ENCODE measurements at regions not wholly inside any gene's neighbourhood (a gene's known extent, or its start where the extent isn't known, plus 50 kb on each side); places are given as distances from the start of the nearest gene placed in this dataset.

GRCh38 chr16:86297866-86298757 lies 212.2 kb upstream of the FOXF1 start:
- DNase-seq (ENCODE audit: low spot score): no peak

- no peak for DNase-seq (ENCODE audit: low spot score)
Observed at GRCh38 chr16:86298758-86299134, 211.6 kb upstream of the FOXF1 start.

- DNase-seq (ENCODE audit: low spot score): no peak
Observed at GRCh38 chr16:86299882-86300610, 210.3 kb upstream of the FOXF1 start.

- no peak for DNase-seq (ENCODE audit: low spot score)
Observed at GRCh38 chr16:86300746-86301481, 209.4 kb upstream of the FOXF1 start.

DNA sequence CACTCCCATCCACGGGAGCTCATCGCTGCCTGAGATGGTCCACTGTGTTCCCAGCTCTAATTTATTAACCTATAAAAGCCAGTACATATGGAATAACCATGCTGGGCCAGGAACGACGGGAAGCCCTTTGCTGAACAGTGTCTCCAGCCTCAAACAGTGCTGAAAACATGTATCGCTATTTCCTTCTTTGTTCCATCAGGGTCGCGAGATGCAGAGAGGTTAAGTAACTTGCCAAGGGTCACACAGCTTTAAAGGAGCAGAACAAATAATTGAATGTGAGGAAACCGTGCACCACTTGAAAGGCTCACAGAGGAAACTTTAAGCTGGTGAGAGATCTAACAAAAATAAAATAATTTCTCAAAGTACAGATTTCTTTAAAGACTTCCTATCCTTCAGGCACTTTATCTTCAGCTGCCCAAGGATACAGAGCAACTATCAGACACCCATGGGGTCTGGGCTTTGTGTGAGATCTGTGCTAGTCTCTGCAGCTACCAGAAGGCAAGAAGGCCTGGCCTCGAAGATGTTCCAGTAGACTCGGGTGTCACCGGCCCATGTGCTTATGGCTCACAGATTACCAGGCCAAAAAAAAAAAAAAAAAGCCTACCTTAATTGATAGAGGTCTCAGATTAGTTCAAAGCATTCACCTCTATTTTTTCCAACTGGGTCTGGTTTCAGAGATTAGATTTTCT lies 207.8 kb upstream of the FOXF1 start:
- no peak for DNase-seq (ENCODE audit: low spot score)

DNA sequence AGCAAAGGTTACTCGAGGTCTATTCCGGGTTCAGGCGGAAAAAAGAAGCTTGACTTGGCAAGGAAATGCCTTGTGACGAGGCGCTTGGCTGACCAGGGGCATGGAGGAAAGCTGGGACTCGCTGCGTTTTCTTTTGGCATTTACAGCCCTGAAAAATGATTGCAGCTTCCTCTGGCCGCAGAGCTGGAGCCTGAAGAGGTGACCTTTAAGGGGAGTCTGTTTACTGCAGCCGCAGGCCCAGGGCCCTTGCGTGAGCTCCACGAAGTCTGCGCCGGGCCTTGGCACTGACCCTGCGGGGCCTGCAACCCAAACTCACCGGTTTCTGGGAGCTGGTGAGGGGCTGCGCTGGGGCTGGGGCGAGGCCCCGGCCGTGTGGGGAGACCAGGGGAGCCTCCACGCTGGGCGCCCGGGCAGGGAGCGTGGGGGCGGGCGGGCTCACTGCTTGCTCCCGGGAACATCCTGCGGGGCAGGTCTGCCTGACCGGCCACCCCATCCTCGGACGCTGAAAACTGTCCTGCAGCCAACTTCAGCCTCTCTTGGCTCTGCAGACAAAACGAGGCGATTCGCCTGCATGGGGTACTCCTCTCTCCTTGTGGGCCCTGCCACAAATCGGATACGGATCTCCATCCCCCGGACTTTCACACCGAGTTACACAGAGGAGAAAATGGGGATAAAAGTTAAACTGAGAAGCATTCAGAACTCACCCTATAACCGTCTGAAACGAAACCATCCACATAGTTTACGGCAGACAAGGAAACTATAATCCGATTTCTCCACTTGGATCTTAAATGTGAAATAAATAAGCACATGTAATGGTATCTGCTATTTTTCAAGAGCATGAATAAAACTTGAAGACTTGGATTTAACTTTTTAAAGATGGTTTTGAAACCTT lies 206.3 kb upstream of the FOXF1 start:
- no peak for DNase-seq (ENCODE audit: low spot score)

DNA sequence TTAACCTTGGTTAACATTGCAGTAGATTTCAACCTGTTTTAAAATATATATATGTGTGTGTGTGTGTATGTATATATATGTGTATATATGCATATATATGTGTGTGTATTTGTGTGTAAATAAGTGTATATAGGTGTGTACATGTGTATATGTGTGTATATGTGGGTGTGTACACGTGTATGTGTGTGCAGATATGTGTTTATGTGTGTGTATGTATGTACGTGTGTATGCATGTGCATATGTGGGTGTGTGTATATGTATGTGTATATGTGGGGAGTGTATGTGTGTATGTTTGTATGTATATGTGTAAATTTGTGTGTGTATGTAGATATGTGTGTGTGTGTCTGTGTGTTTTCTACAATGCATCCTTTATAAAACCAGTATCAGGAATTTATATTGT lies 205.5 kb upstream of the FOXF1 start:
- DNase-seq (ENCODE audit: low spot score): no peak

GRCh38 chr16:86305440-86305839 lies 204.9 kb upstream of the FOXF1 start:
- no peak for DNase-seq (ENCODE audit: low spot score)

DNA sequence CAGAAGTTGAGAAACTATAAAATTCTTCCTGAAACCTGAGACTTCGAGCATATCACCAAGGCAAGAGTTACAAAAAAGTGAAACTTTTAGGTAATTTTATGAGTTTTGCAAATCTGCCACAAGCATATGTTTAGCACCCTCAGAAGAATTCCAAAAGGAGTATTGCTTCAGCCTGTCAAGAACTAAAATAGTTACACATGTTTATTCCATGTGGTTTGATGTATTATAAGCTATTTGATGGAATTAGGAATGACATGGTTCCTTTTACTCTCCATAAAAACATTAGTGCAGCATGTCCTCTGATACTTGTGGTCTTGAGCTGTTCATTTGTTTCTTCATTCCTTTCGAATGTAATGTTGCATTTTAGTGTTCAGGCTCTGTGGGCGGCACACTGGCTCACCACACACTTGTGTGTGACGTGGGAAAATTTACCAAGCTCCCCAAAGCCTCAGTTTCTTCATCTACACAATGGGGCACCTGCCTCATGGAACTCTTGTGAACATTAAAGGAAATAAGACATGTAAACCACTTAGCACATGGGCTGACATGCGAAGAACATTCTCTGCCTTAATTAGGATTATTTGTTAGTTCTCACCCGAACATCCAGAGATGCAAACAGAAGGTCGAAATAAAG lies 204.2 kb upstream of the FOXF1 start:
- no peak for DNase-seq (ENCODE audit: low spot score)

- no peak for DNase-seq (ENCODE audit: low spot score)
Observed at GRCh38 chr16:86306811-86307513, 203.4 kb upstream of the FOXF1 start.

GRCh38 chr16:86307514-86307903 lies 202.8 kb upstream of the FOXF1 start:
- DNase-seq (ENCODE audit: low spot score): no peak

DNA sequence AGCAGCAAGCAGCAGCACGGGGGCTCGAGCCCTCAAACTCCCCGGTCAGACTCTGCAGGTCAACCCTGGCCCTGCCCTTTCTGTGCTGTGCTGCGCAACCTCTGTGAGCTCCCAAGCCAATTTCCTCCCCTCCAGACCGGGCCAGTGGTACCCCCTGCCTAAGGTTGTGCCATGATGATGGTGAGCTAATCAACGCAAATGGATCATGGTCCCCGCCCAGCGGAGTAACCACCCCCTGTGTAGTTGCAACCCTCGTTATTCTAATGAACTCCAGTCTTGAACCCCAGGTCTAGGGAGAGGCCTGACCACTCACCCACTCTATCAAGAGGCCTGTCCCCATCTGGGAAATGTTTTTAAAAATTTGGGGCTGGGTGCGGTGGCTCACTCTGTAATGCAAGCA lies 201.8 kb upstream of the FOXF1 start:
- no peak for DNase-seq (ENCODE audit: low spot score)

GRCh38 chr16:86313631-86314030 lies 196.7 kb upstream of the FOXF1 start:
- no peak for DNase-seq (ENCODE audit: low spot score)

DNA sequence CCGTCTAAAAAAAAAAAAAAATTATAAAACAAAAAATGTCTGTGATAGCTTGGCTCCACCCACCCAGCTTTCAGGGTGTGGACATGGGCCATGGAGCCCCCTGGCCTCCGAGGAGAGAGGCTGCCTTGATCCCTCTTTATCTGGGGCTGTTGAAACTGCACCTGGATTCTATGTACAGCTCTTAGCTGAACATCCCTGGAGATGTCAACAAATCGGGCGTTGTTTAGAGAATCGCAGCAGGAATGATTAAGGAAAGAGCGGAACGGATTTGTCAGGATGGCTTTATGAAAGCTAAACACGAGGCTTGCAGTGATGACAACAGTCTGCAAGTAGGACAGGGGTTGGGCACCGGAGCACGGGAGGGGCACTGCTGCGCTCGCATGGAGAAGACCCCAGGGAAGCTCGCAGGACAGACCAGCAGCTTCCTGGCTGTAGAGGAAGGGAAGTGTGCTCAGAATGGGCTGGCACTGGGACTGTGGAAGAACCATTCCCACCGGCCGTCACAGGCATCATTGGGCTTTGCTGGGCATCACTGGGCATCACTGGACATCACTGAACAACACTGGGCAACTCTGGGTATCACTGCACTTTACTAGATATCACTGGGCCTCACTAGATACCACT lies 195.8 kb upstream of the FOXF1 start:
- no peak for DNase-seq (ENCODE audit: low spot score)

GRCh38 chr16:86316967-86317812 lies 193.1 kb upstream of the FOXF1 start:
- no peak for DNase-seq (ENCODE audit: low spot score)

DNA sequence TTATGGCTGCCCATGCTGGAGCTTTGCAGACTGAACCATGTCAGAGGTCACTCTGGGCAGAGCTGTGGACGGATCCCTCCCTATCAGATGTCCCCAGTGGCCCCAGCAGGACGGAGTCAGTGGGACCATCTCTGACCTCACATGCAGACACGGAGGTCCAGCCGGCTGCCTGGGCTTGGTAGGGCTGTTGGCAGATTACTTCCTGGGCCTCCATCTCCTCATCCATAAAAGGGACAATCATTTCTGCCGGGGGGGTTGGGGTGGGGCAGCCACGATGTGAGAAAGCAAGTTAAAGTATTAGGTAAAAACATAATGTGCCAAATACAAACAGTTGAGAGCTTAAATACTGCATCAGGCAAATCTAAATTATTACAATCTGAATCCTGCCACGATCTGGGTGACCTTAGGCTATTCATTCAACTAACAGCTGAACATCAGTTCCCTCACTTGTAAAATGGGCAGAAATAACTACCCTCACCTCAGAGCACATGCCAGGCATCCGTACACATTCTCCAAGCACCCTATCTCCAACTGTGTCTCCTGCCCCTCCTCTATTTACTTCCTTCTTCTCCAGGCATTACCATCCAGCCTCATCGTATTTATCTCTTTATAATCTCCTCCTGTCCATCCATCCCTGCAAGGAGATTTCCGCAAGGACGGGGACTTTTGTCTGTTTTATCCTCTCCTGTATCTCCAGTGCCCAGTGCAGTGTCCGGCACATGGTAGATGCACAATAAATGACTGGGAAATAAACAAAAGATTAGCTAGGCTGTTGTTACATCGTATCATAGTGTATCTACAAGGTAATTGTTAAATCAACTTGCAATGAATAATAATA lies 192.3 kb upstream of the FOXF1 start:
- no peak for DNase-seq (ENCODE audit: low spot score)

GRCh38 chr16:86319585-86320236 lies 190.6 kb upstream of the FOXF1 start:
- DNase-seq (ENCODE audit: low spot score): no peak
